Parathyroid adenoma (tissue), 2 donors: ENCODE measurements at regions not wholly inside any gene's neighbourhood (a gene's known extent, or its start where the extent isn't known, plus 50 kb on each side); places are given as distances from the start of the nearest gene placed in this dataset.

Source experiments
- H2AFZ ChIP-seq: fragments of 300-600 bp; sonication (generic); one replicate; pipeline ENCODE4 v1.7.0; 2017; ENCODE audit warnings: antibody characterized with exemption, mild to moderate bottlenecking
- H3K27ac ChIP-seq: fragments of 300-600 bp; sonication (generic); one replicate; pipeline ENCODE4 v1.7.0; 2017
- H3K27me3 ChIP-seq: fragments of 300-600 bp; sonication (generic); one replicate; pipeline ENCODE4 v1.7.0; 2017; ENCODE audit warnings: low read length; ENCODE audit not compliant: control insufficient read depth, insufficient read depth
- H3K36me3 ChIP-seq: fragments of 300-600 bp; sonication (generic); one replicate; pipeline ENCODE4 v1.7.0; 2017; ENCODE audit warnings: low read length; ENCODE audit not compliant: control insufficient read depth, insufficient read depth
- H3K4me1 ChIP-seq: fragments of 300-600 bp; sonication (generic); one replicate; pipeline ENCODE4 v1.7.0; 2017; ENCODE audit warnings: control low read depth
- H3K4me2 ChIP-seq: fragments of 300-600 bp; sonication (generic); one replicate; pipeline ENCODE4 v1.7.0; 2017; ENCODE audit warnings: low read length
- H3K4me3 ChIP-seq: fragments of 300-600 bp; sonication (generic); one replicate; pipeline ENCODE4 v1.7.0; 2017; ENCODE audit warnings: low read depth, low read length
- H3K79me2 ChIP-seq: fragments of 300-600 bp; sonication (generic); one replicate; pipeline ENCODE4 v1.7.0; 2017; ENCODE audit warnings: control low read depth
- H3K9ac ChIP-seq: fragments of 300-600 bp; sonication (generic); one replicate; pipeline ENCODE4 v1.7.0; 2017; ENCODE audit warnings: mild to moderate bottlenecking
- H3K9me3 ChIP-seq: fragments of 300-600 bp; sonication (generic); one replicate; pipeline ENCODE4 v1.7.0; 2017; ENCODE audit warnings: low read length; ENCODE audit not compliant: control insufficient read depth
- TF ChIP-seq, protein P1 (sequence below): fragments of 300-600 bp; sonication (generic); IDR thresholded peaks from one replicate; pipeline ENCODE4 v1.7.0; 2017; ENCODE audit warnings: antibody characterized with exemption, mild to moderate bottlenecking
- donor health status: primary hyperparathyroidism.

DNA sequence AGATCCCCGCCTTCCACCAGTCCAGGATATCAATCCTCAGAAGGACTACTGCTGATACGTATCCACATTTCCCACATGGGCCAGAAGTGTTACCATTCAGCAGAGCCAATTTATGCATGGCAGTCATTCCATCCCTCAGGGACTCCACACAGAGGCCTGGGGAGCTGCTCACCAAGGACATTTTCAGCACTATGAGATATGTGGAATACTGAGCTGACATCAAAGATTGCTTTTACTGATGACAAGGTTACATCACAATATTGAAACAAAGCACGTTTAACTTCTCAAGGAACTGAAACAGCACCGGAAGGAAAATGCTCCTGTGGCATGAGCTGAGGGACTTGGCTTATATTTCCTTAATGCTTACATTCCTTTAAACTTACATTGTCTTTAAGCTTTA, 335.1 kb downstream of the BMPER start:
- Histone ChIP-seq H3K4me2 (no peak overlapping the region), H3K9me3 (no peaks in the 10 kb centered on the region), H3K9ac (no peak overlapping the region), H3K4me3 (no peak overlapping the region), H2AFZ (no peak overlapping the region), H3K27me3 (no peaks in the 10 kb centered on the region), H3K4me1 (no peaks in the 10 kb centered on the region), H3K79me2 (no peaks in the 10 kb centered on the region), H3K27ac (no peak overlapping the region), H3K36me3 (no peaks in the 10 kb centered on the region)
- TF ChIP-seq, protein P1, sequence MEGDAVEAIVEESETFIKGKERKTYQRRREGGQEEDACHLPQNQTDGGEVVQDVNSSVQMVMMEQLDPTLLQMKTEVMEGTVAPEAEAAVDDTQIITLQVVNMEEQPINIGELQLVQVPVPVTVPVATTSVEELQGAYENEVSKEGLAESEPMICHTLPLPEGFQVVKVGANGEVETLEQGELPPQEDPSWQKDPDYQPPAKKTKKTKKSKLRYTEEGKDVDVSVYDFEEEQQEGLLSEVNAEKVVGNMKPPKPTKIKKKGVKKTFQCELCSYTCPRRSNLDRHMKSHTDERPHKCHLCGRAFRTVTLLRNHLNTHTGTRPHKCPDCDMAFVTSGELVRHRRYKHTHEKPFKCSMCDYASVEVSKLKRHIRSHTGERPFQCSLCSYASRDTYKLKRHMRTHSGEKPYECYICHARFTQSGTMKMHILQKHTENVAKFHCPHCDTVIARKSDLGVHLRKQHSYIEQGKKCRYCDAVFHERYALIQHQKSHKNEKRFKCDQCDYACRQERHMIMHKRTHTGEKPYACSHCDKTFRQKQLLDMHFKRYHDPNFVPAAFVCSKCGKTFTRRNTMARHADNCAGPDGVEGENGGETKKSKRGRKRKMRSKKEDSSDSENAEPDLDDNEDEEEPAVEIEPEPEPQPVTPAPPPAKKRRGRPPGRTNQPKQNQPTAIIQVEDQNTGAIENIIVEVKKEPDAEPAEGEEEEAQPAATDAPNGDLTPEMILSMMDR = no peak

DNA sequence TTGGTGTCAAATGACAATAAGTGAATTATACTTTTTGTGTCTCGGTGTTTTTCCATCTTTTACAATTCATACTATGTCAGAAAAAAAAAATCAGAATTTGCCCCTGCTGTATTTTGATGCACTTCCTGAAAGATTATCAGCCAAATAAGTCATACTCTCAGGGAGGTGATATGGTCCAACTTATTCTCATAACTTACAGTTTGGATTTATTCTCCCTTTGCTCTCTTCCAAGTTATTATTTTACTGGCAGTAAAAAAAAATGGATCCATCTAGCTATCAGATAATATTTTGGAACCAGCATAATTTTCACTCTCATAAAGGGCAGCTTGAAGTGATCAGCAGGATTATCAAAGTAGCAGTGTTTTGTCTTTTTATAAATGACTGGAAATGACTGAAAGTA, 337.1 kb downstream of the BMPER start:
- Histone ChIP-seq H3K9ac (no peak overlapping the region), H3K4me1 (no peaks in the 10 kb centered on the region), H3K79me2 (no peaks in the 10 kb centered on the region), H3K27me3 (no peaks in the 10 kb centered on the region), H3K27ac (no peak overlapping the region), H3K36me3 (no peaks in the 10 kb centered on the region), H3K9me3 (no peaks in the 10 kb centered on the region), H3K4me3 (no peak overlapping the region), H2AFZ (no peak overlapping the region), H3K4me2 (no peak overlapping the region)
- TF ChIP-seq, protein P1 = no peak

DNA sequence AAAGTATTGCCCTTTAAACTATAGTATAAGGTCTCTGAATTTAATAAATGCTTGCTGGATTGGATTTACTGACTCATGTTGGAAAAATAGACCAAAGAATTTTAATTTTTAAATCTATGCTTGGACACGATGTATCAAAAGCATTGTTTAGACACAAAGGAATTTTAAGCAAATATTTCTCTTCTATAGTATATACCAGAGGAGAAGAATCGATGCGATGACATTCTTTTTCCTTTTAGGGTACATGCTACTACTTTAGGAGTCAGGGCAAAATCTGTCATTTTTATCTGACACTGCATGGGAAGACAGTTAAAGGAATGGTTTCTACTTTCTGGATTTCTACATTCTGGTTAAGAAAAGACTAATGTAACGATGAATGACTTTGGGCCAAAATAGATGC, 339.9 kb downstream of the BMPER start:
- Histone ChIP-seq H3K36me3 (no peaks in the 10 kb centered on the region), H3K4me3 (no peak overlapping the region), H3K79me2 (no peaks in the 10 kb centered on the region), H3K9ac (no peak overlapping the region), H2AFZ (no peak overlapping the region), H3K4me1 (no peaks in the 10 kb centered on the region), H3K27me3 (no peaks in the 10 kb centered on the region), H3K4me2 (no peak overlapping the region), H3K27ac (no peak overlapping the region), H3K9me3 (no peaks in the 10 kb centered on the region)
- TF ChIP-seq, protein P1 = no peak

DNA sequence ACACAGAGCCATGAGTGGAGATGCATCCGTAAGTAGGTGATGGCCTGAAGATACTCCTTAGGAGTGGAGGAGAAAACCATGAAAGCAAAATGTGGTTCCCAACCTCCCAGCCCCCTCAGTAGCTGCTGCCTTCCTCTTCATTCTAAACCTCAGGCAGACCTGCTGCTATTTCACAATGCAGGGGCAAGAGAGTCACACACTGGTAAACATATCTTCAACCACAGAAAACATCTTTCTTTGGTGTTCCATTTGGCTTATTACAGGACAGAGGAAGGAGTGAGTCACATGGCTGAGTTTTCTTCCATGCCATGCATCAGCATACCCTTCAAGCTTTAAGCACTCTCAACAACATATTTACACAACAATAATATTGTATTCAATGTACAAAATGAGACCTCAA, 342.1 kb downstream of the BMPER start:
- Histone ChIP-seq H3K27me3 (no peaks in the 10 kb centered on the region), H3K36me3 (no peaks in the 10 kb centered on the region), H3K4me1 (no peaks in the 10 kb centered on the region), H3K4me2 (no peak overlapping the region), H2AFZ (no peak overlapping the region), H3K9ac (no peak overlapping the region), H3K27ac (no peak overlapping the region), H3K9me3 (no peaks in the 10 kb centered on the region), H3K79me2 (no peaks in the 10 kb centered on the region), H3K4me3 (no peak overlapping the region)
- TF ChIP-seq, protein P1 = no peak

DNA sequence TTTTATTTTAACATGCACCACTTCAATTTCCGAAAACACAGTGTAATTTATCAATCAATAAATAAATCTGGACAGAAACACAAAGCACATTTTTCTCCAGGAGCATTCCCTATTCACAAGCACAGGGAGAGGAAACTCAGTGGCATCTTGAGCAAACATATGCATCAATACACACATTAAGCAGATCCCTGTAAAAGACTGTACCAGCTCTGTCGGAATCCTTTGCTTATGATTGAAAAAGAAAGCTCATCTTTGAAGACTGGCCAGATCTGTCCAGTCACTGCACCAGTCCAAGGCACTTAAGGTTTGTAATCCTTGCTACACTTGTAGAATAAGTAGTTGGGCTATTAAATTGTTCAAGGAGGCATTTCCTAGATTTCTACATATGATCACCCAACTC, 343.9 kb downstream of the BMPER start:
- Histone ChIP-seq H2AFZ (no peak overlapping the region), H3K79me2 (no peaks in the 10 kb centered on the region), H3K4me1 (no peaks in the 10 kb centered on the region), H3K36me3 (no peaks in the 10 kb centered on the region), H3K27me3 (no peaks in the 10 kb centered on the region), H3K4me2 (no peak overlapping the region), H3K9me3 (no peaks in the 10 kb centered on the region), H3K9ac (no peak overlapping the region), H3K4me3 (no peak overlapping the region), H3K27ac (no peak overlapping the region)
- TF ChIP-seq, protein P1 = no peak
